Activated CD8-positive, alpha-beta memory T cell treated with anti-CD3 and anti-CD28 coated beads, Interleukin-2, amount 50 U/mL, for 4 hours (primary cell): ENCODE measurements at regions not wholly inside any gene's neighbourhood (a gene's known extent, or its start where the extent isn't known, plus 50 kb on each side); places are given as distances from the start of the nearest gene placed in this dataset.
"Not testable (repeated sequence)": the region's sequence is repeated elsewhere in the genome, so short reads cannot be mapped to it uniquely, and the experiment has no call there.

Experiments used
- DNase-seq: peaks from one replicate; pipeline ENCODE4 v3.0.0-alpha.2; 2020

DNA sequence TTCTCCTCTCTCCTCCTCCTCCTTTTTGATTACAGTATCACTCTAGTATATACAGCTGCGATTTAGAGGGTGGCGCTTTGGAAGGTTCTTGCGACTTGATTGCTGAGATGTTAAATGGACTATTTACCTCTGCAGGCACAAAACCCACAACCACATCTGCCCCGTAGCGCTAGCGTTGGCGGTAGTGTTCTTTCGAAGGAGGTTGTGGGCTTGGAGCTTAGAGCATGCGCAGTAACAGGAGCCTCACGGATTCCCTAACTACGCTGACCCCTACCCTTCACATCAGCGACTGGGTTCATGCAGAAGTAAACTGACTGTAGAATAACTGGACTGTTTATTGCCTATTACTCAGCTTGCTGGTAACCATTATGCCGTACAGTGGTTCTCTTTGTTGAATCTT lies 58.0 kb downstream of the CGGBP1 start:
- no peak for DNase-seq

- DNase-seq, result no peak
Observed at GRCh38 chr3:87997966-87998365, 60.8 kb downstream of the CGGBP1 start.

- peak; percentile 31 for DNase-seq
Observed at GRCh38 chr3:87997298-87997697, 61.5 kb downstream of the CGGBP1 start.

DNA sequence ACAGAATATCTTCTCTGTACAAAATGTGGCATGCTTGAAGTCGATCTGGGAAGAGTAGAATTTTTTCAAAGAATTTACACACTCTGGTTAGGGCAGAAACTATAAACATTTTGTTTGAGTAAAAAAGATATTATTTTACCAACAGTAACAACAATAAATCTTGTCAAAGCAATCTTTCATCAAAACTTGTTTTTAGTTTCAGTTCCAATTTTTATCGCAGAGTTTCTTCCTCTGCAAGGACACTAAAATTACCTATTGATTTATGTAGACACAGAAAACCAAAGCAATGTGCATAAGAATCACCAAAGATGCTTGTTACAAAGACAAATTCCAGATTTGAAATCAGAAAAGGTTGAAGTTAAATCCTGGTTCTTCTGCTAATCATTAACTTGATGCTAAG lies 61.9 kb downstream of the CGGBP1 start:
- DNase-seq, result no peak

GRCh38 chr3:87993566-87993965 lies 65.2 kb downstream of the CGGBP1 start:
- DNase-seq, result no peak

DNA sequence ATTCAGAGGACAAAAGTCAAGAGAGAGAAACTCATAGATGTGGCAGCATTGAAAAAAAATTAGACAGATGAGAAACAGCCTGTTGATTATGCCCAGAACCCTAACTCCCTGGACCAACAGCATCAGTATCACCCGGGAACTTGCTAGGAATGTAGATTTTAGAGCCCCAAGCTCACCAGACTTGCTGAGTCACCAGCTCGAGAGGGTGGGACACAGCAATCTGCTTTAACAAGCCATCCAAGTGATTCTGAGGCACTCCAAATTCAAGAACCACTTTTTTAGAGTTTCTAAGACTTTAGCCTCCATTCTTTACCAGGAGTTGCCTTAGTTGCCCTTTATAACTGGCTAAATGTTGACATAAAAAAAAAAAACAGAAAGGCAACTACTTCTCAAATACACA lies 70.9 kb downstream of the CGGBP1 start:
- no peak for DNase-seq

DNA sequence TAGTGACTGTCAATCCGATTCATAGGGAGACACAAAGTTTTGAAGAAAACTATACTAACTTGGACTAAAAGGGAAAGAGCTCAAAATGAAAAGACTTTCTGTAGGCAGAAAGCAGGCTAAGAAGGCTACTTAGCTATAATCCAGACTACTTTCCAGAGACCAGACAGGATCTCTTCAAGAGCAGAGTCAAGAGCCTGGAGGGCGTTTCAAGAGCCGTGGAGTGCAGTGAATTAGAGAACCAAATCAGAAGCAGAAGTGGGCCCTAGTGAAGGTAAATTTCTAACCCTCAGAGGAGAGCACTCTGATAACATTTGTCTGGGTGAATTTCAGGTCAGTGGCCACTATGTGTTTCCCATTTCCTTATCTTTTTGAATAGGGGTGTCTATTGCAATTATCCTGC lies 76.4 kb downstream of the CGGBP1 start:
- no peak for DNase-seq

- DNase-seq, result no peak
Observed at GRCh38 chr3:87979527-87979926, 79.3 kb downstream of the CGGBP1 start.

- no peak for DNase-seq
Observed at GRCh38 chr3:87977765-87978164, 81.0 kb downstream of the CGGBP1 start.

GRCh38 chr3:87975716-87976115 lies 83.1 kb downstream of the CGGBP1 start:
- DNase-seq, result no peak

DNA sequence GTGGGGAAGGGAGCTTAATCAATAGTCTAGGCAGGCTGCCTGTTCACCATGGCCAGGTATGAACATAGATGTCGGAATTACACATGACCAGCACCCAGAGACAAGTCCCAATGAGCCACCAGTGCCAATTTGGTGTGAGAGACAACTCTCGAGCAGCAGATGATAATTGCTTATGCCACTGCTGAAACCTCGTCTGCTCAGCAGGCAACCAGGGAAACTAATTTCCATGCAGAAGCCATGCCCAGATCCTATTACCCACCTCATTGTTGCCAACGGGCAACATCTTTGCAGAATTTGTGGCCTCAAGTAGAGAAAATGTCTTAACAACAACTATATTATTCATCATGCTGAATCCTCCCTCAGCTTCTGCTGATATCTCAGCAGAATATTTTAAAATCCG lies 84.9 kb downstream of the CGGBP1 start:
- DNase-seq, result no peak

- DNase-seq, result no peak
Observed at GRCh38 chr3:87969620-87970019, 89.2 kb downstream of the CGGBP1 start.

DNA sequence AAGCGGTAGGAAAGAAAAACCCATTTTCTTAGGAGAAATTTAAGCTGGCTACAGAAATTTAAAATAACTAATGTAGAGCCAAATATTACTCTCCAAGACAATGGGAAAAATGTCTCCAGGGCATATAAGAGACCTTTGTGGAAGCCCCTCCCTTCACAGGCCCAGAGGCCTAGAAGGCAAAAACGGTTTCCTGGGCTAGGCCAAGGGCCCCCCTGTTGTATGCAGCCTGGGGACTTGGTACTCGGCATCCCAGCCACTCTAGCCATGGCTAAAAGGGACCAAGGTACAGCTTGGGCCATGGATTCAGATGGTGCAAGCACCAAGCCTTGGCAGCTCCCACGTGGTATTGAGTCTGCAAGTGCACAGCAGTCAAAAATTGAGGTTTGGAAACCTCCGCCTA lies 90.1 kb downstream of the CGGBP1 start:
- no peak for DNase-seq

- DNase-seq, result no peak
Observed at GRCh38 chr3:87958289-87958688, 100.5 kb downstream of the CGGBP1 start.

DNA sequence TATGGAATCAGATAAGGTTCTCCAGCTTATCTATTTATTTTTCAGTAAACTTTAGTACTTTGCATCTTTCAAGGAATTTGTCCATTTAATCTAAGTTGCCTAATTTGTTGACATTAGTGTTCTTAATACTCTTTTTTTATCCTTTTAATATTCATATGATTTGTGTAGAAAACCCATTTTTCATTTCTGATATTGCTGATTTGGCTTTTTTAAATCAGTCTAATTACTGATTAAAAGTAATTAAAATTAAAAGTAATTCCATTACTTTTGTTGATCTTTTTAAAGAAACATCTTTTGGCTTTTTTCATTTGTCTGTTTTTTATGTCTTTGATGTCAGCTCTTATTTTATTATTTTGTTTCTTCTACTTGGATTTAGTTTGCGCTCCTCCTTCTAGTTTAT lies 101.2 kb downstream of the CGGBP1 start:
- DNase-seq, result no peak

- DNase-seq, result no peak
Observed at GRCh38 chr3:87949879-87950208, 109.0 kb downstream of the CGGBP1 start.

DNA sequence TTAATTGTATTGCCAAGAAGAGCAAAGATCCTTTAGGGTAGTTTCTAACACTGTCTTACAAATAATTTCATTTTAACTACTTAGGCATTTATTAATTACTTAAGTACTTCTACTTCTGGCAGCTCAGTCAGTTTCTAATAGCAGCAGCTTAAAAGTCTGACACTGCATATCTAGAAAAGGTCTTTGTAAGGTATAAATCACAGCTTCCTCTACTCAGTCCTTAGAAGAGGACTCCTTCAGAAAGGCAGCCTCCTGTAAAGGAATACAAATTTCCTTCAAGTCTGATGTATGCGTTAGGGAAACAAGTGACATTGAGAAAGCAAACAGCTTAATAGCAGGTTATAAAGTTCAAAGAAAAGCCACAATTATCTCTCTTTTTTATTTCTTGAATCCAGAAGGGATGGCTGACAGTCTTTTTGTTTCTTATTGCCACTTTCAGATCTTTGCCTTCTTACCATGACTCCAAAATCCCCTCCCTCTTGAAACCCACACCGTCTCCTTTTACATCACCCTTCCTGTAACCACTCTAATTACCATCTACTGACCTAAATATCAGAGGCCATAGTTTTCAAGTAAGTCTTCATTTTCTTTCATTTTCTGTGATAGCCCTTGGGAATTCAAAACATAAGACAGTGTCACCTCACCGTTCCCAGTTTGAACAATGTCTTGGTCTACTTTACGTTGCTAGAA lies 109.5 kb downstream of the CGGBP1 start:
- no peak for DNase-seq

DNA sequence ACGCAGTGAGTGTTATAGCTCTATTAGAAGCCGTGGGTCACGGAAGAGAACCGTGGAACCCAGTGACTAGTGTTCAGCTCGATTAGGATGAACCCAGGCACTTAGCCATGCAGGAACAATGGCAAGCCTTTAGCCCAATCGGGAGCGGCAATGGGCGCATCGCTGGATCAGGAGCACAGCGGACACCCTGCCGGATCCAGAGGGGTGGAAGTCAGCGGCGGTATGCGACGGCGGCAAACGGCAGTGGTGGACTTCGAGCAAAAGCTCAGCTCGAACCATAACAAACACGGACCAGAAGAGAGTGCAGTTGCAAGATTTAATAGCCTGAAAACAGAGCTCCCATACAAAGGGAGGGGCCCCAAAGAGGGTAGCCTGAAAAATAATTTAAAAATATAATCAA lies 112.8 kb downstream of the CGGBP1 start:
- DNase-seq, result not testable (repeated sequence)

- DNase-seq, result not testable (repeated sequence)
Observed at GRCh38 chr3:87942256-87942655, 116.5 kb downstream of the CGGBP1 start.

GRCh38 chr3:87924485-87924884 lies 134.3 kb downstream of the CGGBP1 start:
- DNase-seq, result no peak

DNA sequence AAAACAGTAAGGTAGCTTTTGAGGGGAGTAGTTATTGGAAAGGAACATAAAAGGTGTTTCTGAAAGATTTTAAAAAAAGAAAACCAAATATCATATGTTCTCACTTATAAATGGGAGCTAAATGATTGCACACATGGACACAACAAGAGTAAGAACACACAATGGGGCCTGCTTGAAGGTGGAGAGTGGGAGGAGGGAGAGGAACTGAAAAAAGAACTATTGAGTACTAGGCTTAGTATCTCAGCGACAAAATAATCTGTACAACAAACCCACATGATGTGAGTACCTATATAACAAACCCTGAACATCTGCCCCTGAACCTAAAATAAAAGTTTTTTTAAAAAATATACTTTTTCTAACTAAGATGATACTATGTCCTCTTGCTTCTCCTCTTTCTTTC lies 138.3 kb downstream of the CGGBP1 start:
- DNase-seq, result no peak

DNA sequence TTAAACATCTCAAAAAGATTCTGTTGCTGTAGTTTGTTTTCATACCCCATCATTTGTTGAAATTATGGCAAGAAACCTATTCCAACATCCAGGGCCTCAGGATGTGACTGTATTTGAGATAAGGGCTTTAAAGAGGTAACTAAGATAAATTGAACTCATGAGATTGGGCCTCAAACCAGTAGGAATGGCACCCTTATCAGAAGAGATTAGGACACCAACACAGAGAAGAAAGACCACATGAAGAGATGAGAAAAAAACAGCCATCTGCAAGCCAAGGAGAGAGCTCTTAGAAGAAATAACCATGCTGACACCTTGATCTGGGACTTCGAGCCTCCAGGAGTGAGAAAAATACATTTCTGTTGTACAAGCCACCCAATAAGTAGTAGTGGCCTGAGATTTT lies 157.7 kb downstream of the CGGBP1 start:
- no peak for DNase-seq

- DNase-seq, result no peak
Observed at GRCh38 chr3:87900061-87900460, 158.7 kb downstream of the CGGBP1 start.

DNA sequence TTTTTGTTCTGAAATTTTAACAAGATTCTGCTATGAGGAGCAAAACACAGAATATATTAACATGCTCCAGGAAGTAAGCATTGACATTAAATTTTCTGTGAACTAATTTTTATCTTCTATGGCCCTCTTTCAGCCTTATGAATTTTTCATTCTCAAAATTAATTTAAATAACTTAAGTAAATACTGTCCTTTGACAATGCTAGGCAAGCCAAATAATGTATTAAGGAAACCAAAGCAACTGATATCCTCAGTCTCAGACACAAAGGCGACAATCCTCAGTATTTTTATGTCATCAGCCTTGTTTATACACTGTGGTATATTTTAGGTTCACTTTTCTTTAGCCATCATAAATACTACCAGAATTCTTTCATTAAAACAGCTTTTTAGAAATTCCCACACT lies 159.8 kb downstream of the CGGBP1 start:
- no peak for DNase-seq

GRCh38 chr3:87895983-87896382 lies 162.8 kb downstream of the CGGBP1 start:
- no peak for DNase-seq

- no peak for DNase-seq
Observed at GRCh38 chr3:87873136-87873535, 185.7 kb downstream of the CGGBP1 start.
